ENCODE measurements at regions not wholly inside any gene's neighbourhood (a gene's known extent, or its start where the extent isn't known, plus 50 kb on each side); places are given as distances from the start of the nearest gene placed in this dataset.

- Histone ChIP-seq H3K9ac (ENCODE audit: control insufficient read depth, extremely low read depth, insufficient read depth, low read length) (no peak overlapping the region), H3K4me3 (ENCODE audit: control insufficient read depth in 2 of 3, extremely low read depth in 1 of 3, insufficient read depth in 2 of 3, low read depth in 1 of 3, low read length in 3 of 3) (no peak overlapping the region), H3K27me3 (ENCODE audit: control insufficient read depth, extremely low read depth, insufficient read depth, low read length) (no peaks in the 10 kb centered on the region), H3K4me1 (ENCODE audit: control insufficient read depth, extremely low read depth, insufficient read depth, low read length) (no peaks in the 10 kb centered on the region), H3K79me2 (ENCODE audit: control insufficient read depth, insufficient read depth, low read length) (no peaks in the 10 kb centered on the region), H2AFZ (ENCODE audit: control insufficient read depth, low read length) (no peak overlapping the region), H3K9me3 (ENCODE audit: control insufficient read depth, low read depth, low read length) (no peaks in the 10 kb centered on the region), H4K20me1 (ENCODE audit: control insufficient read depth, extremely low read depth, insufficient read depth, low read length) (no peaks in the 10 kb centered on the region), H3K27ac (ENCODE audit: control insufficient read depth, insufficient read depth, low read length) (no peak overlapping the region), H3K4me2 (ENCODE audit: control insufficient read depth, extremely low read depth, insufficient read depth, low read depth, low read length) (no peak overlapping the region), H3K9me1 (ENCODE audit: control insufficient read depth, extremely low read depth, insufficient read depth, low read length) (no peaks in the 10 kb centered on the region), H3K36me3 (ENCODE audit: control insufficient read depth in 2 of 2, extremely low read depth in 1 of 2, insufficient read depth in 2 of 2, low read length in 2 of 2) (no peaks in the 10 kb centered on the region)
- dilution Hi-C loops (cut with MboI; ENCODE audit: extremely low pct_ligation_motif_present, low sequenced_read_pairs) = no loop called here
- DNase-seq (ENCODE audit: low read depth, low spot score) = no peak
- no peak for FAIRE-seq
- no peak for TF ChIP-seq CTCF (optimal IDR thresholded peaks at IDR 0.05 in 1 of 3, IDR thresholded peaks at IDR 0.05 in 1 of 3, conservative IDR thresholded peaks at IDR 0.05 in 1 of 3; ENCODE audit: extremely low read depth in 1 of 3, insufficient read depth in 2 of 3, low read length in 3 of 3)
- TF ChIP-seq EZH2 (IDR thresholded peaks at IDR 0.05; ENCODE audit: low read length) = no peak
These were observed 92.8 kb upstream of the APCDD1 start for GRCh38 chr18:10361660-10362059.

- Histone ChIP-seq H3K4me3 (ENCODE audit: control insufficient read depth in 2 of 3, extremely low read depth in 1 of 3, insufficient read depth in 2 of 3, low read depth in 1 of 3, low read length in 3 of 3) (no peak overlapping the region), H3K4me1 (ENCODE audit: control insufficient read depth, extremely low read depth, insufficient read depth, low read length) (no peaks in the 10 kb centered on the region), H3K4me2 (ENCODE audit: control insufficient read depth, extremely low read depth, insufficient read depth, low read depth, low read length) (no peak overlapping the region), H4K20me1 (ENCODE audit: control insufficient read depth, extremely low read depth, insufficient read depth, low read length) (no peaks in the 10 kb centered on the region), H3K27ac (ENCODE audit: control insufficient read depth, insufficient read depth, low read length) (no peak overlapping the region), H2AFZ (ENCODE audit: control insufficient read depth, low read length) (no peak overlapping the region), H3K9ac (ENCODE audit: control insufficient read depth, extremely low read depth, insufficient read depth, low read length) (no peak overlapping the region), H3K79me2 (ENCODE audit: control insufficient read depth, insufficient read depth, low read length) (no peaks in the 10 kb centered on the region), H3K9me1 (ENCODE audit: control insufficient read depth, extremely low read depth, insufficient read depth, low read length) (no peaks in the 10 kb centered on the region), H3K9me3 (ENCODE audit: control insufficient read depth, low read depth, low read length) (no peaks in the 10 kb centered on the region), H3K36me3 (ENCODE audit: control insufficient read depth in 2 of 2, extremely low read depth in 1 of 2, insufficient read depth in 2 of 2, low read length in 2 of 2) (no peaks in the 10 kb centered on the region), H3K27me3 (ENCODE audit: control insufficient read depth, extremely low read depth, insufficient read depth, low read length) (peaks cover 5% of the 10 kb centered on the region)
- TF ChIP-seq CTCF (optimal IDR thresholded peaks at IDR 0.05 in 1 of 3, IDR thresholded peaks at IDR 0.05 in 1 of 3, conservative IDR thresholded peaks at IDR 0.05 in 1 of 3; ENCODE audit: extremely low read depth in 1 of 3, insufficient read depth in 2 of 3, low read length in 3 of 3) = no peak
- TF ChIP-seq EZH2 (IDR thresholded peaks at IDR 0.05; ENCODE audit: low read length) = no peak
- no peak for FAIRE-seq
- dilution Hi-C loops (cut with MboI; ENCODE audit: extremely low pct_ligation_motif_present, low sequenced_read_pairs) = no loop called here
- DNase-seq (ENCODE audit: low read depth, low spot score) = no peak
These were observed 89.4 kb upstream of the APCDD1 start for GRCh38 chr18:10365021-10365500.

Data from keratinocyte (primary cell).